Colonic mucosa (tissue), 4 donors: ENCODE measurements at regions not wholly inside any gene's neighbourhood (a gene's known extent, or its start where the extent isn't known, plus 50 kb on each side); places are given as distances from the start of the nearest gene placed in this dataset.
"Not testable (repeated sequence)": the region's sequence is repeated elsewhere in the genome, so short reads cannot be mapped to it uniquely, and the experiment has no call there.

Experiments used
- DNase-seq: peaks from one replicate; pipeline ENCODE4 v3.0.0-alpha.2; 2020
- H3K27ac ChIP-seq: fragments of 200-600 bp; one replicate; pipeline ENCODE4 v1.8.0; 2021
- H3K27me3 ChIP-seq: fragments of 200-600 bp; one replicate; pipeline ENCODE4 v1.8.0; 2021
- H3K36me3 ChIP-seq: fragments of 200-600 bp; one replicate; pipeline ENCODE4 v1.8.0; 2021
- H3K4me1 ChIP-seq: fragments of 200-600 bp; one replicate; pipeline ENCODE4 v1.8.0; 2021; ENCODE audit warnings: mild to moderate bottlenecking
- H3K4me3 ChIP-seq: fragments of 200-600 bp; one replicate; pipeline ENCODE4 v1.8.0; 2021
- H3K9ac ChIP-seq, 2 donors: one replicate each; pipeline ENCODE4 v1.7.0; 2013; ENCODE audit warnings: control low read depth in 2 of 2, low read depth in 2 of 2, low read length in 2 of 2
- H3K9me3 ChIP-seq: fragments of 200-600 bp; one replicate; pipeline ENCODE4 v1.8.0; 2021
- intact Hi-C: fragments of 100-400 bp; cut with DNase I; formaldehyde crosslinking; loops from one replicate; pipeline ENCODE4 v1.14.1; 2022
- TF ChIP-seq, protein P1 (sequence below): fragments of 200-600 bp; IDR thresholded peaks from one replicate; pipeline ENCODE4 v1.8.0; 2022; ENCODE audit warnings: antibody characterized with exemption, mild to moderate bottlenecking
- donor health status: healthy.
- donor health status: DM: no; HTN: no; CAD: no.
- donor health status: DM: no; HTN: no; CAD: no.

DNA sequence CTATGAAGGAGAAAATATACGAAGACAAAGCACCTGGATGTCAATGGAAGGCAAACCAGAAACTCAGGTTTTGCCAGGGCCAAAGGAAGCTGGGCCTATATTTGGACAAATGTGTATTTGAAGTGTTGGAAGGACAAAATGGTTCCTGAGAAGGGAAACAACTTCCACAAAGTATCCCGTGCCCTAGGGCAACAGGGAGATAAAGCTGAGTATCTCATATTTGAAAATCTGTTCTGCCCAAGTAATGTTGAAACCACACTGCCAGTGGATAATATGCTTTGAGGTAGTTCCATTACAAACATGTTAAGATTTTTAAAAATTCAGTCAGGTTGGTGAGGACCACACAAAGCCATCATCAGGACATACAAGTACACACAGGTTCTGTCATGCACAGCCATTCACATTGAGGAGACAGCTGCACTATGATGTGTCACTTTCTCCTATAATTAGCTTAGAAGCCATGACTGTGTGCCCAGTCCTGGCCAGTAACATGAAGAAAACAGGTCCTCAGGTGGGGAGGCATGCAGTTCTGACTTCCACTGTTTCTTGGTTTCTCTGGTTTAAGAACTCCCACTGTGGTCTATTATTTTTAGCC, 116.4 kb downstream of the PWWP3B start:
- H3K27ac ChIP-seq, result no peak overlapping the region
- H3K4me1 ChIP-seq, result no peaks in the 10 kb centered on the region
- no peak overlapping the region for H3K4me3 ChIP-seq
- DNase-seq, result no peak
- H3K27me3 ChIP-seq, result no peaks in the 10 kb centered on the region
- no peaks in the 10 kb centered on the region for H3K36me3 ChIP-seq
- intact Hi-C loops, result no loop called here
- TF ChIP-seq, protein P1, sequence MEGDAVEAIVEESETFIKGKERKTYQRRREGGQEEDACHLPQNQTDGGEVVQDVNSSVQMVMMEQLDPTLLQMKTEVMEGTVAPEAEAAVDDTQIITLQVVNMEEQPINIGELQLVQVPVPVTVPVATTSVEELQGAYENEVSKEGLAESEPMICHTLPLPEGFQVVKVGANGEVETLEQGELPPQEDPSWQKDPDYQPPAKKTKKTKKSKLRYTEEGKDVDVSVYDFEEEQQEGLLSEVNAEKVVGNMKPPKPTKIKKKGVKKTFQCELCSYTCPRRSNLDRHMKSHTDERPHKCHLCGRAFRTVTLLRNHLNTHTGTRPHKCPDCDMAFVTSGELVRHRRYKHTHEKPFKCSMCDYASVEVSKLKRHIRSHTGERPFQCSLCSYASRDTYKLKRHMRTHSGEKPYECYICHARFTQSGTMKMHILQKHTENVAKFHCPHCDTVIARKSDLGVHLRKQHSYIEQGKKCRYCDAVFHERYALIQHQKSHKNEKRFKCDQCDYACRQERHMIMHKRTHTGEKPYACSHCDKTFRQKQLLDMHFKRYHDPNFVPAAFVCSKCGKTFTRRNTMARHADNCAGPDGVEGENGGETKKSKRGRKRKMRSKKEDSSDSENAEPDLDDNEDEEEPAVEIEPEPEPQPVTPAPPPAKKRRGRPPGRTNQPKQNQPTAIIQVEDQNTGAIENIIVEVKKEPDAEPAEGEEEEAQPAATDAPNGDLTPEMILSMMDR, result no peak
- H3K9ac ChIP-seq, result no peak overlapping the region
- no peaks in the 10 kb centered on the region for H3K9me3 ChIP-seq

DNA sequence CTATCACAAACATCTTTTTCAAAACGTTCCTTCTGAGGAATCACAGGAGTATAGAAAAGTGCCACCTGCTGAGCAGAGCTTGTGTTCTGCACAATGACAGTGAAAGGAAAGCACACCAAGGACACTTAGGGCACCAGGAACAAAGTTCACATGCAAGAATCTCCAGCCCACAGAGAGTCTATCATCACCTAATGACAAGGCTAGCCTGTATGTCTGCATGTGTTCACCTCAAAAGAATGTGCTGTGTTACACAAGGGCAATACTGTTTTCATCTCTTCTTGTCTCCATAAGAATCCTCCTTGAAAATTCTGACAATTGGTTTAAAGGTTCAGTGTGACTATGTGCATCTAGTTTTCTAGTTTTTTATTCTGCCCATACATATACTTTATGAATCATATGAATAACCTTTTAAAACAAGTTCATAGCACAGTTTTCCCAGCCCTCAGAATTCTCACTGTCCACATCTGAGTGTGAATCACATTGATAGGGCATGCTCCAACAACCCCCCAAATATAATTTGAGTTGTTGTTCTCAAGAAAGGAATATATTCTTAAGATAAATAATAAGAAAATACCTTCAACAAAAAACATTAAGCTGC, 118.0 kb downstream of the PWWP3B start:
- Histone ChIP-seq H3K27me3 (no peaks in the 10 kb centered on the region), H3K4me3 (no peak overlapping the region), H3K36me3 (no peaks in the 10 kb centered on the region), H3K27ac (no peak overlapping the region), H3K9me3 (no peaks in the 10 kb centered on the region), H3K9ac (no peak overlapping the region), H3K4me1 (no peaks in the 10 kb centered on the region)
- no peak for DNase-seq
- intact Hi-C loops, result no loop called here
- TF ChIP-seq, protein P1, result no peak

DNA sequence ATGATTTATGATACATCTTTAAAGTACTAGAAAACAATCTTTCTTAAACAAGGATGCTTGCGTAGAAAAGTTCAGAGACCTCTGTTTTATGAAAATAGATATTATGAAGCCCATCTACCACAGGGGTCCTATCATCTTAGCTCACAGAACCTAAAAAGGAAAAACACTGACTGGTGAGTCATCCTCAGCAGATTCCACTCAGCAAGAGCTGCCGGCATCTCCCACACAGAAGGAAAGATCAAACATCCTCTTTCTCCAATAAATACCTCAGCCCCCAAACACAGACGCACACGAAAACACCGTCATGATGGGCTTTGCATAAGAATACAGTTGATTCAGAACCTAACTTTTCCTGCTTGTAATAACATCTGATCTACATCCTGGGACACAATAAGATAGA, 122.7 kb downstream of the PWWP3B start:
- H3K36me3 ChIP-seq, intact Hi-C loops, H3K9me3 ChIP-seq, DNase-seq, H3K4me3 ChIP-seq, H3K27me3 ChIP-seq, H3K4me1 ChIP-seq, H3K9ac ChIP-seq, H3K27ac ChIP-seq: not testable (repeated sequence)

DNA sequence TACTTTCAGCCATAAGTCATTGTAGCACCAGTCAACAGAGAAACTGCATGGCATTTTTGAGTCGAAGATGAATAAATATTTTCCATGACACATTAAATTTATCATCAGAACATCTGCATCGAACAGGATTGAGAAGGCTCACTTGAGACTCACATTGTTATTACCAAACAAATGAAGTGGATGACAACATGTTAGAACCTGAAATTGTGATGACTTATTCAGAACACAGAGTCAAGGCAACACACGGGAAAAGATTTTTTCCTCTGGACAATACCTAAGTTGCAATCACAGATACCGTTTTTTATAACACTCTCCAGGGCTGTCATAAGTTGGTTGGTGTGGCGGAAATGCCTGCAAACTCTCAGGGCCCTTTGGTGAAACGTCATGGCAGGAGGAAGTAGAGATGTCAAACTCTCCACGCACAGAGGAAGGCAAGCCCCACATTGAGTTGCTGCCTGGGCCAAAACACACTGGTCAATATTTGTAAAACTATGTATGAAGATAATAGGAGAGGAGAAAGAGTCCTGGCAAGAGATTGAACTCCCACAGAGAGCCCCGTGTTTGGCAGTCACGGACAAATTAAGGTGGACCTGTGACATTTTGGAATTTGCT, 123.8 kb downstream of the PWWP3B start:
- H3K4me1 ChIP-seq, H3K27me3 ChIP-seq, H3K9ac ChIP-seq, intact Hi-C loops, H3K4me3 ChIP-seq, H3K9me3 ChIP-seq, H3K36me3 ChIP-seq, DNase-seq, H3K27ac ChIP-seq: not testable (repeated sequence)

DNA sequence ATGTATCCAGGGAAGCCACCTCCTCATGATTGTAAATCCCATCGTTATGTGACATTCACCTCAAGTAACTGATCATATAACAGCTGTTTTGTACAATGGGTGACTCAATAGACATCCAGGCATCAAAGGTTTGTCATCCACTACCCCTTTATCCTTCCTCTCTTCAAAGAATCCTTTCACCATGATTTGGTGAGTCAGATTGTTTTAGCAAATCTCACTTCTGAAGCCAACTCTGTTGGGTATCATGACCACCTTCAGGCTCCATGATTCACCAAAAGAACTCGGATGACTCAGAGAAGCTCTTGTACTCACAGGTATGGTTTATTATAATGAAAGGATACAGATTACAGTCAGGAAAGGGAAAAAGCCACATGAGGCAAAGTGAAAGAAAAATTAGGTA, 132.1 kb downstream of the PWWP3B start:
- Histone ChIP-seq H3K9me3 (no peaks in the 10 kb centered on the region), H3K27me3 (no peaks in the 10 kb centered on the region), H3K4me1 (no peaks in the 10 kb centered on the region), H3K27ac (no peak overlapping the region), H3K4me3 (no peak overlapping the region), H3K9ac (no peak overlapping the region), H3K36me3 (no peaks in the 10 kb centered on the region)
- TF ChIP-seq, protein P1, result no peak
- intact Hi-C loops, result no loop called here
- DNase-seq, result no peak

DNA sequence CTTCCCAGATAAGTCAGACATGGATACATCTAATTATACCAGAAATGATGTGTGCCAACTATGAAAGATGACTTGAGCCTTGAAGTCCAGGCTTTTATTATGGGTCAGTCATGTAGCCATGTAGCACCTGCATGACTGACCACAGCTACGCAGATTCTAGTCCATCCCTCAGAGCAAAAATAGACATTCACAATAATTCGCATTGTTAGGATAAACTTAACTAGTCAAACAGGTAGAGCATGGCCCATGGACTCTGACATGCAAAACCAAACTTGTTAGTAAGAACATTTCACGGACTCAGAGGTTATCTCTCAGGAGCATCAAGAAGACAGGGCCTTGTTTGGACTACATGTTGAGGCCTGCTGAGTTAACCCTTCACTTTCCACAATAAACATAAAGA, 132.6 kb downstream of the PWWP3B start:
- H3K27ac ChIP-seq, result no peak overlapping the region
- H3K4me1 ChIP-seq, result no peaks in the 10 kb centered on the region
- no peaks in the 10 kb centered on the region for H3K27me3 ChIP-seq
- TF ChIP-seq, protein P1, result no peak
- no peak overlapping the region for H3K4me3 ChIP-seq
- DNase-seq, result no peak
- no peaks in the 10 kb centered on the region for H3K9me3 ChIP-seq
- no peak overlapping the region for H3K9ac ChIP-seq
- H3K36me3 ChIP-seq, result no peaks in the 10 kb centered on the region
- intact Hi-C loops, result no loop called here
